Right renal cortex interstitium (tissue), 3 donors: ENCODE measurements at regions not wholly inside any gene's neighbourhood (a gene's known extent, or its start where the extent isn't known, plus 50 kb on each side); places are given as distances from the start of the nearest gene placed in this dataset.

ENCODE experiments used
- DNase-seq, 3 donors: peaks; one replicate each; pipeline ENCODE4 v3.0.0-alpha.2; 2013; ENCODE audit warnings: low read depth in 3 of 3, low spot score in 2 of 3

- DNase-seq = no peak
Measured at GRCh38 chr4:125072269-125072668, 242.5 kb upstream of the FAT4 start.

GRCh38 chr4:125070861-125071260 is 243.9 kb upstream of the FAT4 start:
- no peak for DNase-seq

GRCh38 chr4:125062115-125063050 is 252.4 kb upstream of the FAT4 start:
- no peak for DNase-seq

- DNase-seq = no peak
Measured at GRCh38 chr4:125060376-125060775, 254.4 kb upstream of the FAT4 start.

- no peak for DNase-seq
Measured at GRCh38 chr4:125049711-125050110, 265.0 kb upstream of the FAT4 start.

GRCh38 chr4:125045311-125045710 is 269.4 kb upstream of the FAT4 start:
- DNase-seq = no peak

- DNase-seq = no peak
Measured at GRCh38 chr4:125044886-125045285, 269.9 kb upstream of the FAT4 start.

- no peak for DNase-seq
Measured at GRCh38 chr4:125043486-125043885, 271.3 kb upstream of the FAT4 start.

- DNase-seq = no peak
Measured at GRCh38 chr4:125042041-125042440, 272.7 kb upstream of the FAT4 start.

- DNase-seq = no peak
Measured at GRCh38 chr4:125041372-125041930, 273.3 kb upstream of the FAT4 start.

GRCh38 chr4:125039550-125039949 is 275.2 kb upstream of the FAT4 start:
- DNase-seq = no peak

- DNase-seq = no peak
Measured at GRCh38 chr4:125022855-125023501, 291.8 kb upstream of the FAT4 start.

- DNase-seq = no peak
Measured at GRCh38 chr4:125021189-125021588, 293.6 kb upstream of the FAT4 start.

GRCh38 chr4:125020089-125021034 is 294.4 kb upstream of the FAT4 start:
- no peak for DNase-seq

- peak in 2 of 3 donors; percentile 10 to 15 for DNase-seq
Measured at GRCh38 chr4:125016892-125017299, 297.9 kb upstream of the FAT4 start.

GRCh38 chr4:125013891-125014290 is 300.9 kb upstream of the FAT4 start:
- DNase-seq = no peak

- DNase-seq = no peak
Measured at GRCh38 chr4:125011646-125012045, 299.1 kb upstream of the ANKRD50 start.

- no peak for DNase-seq
Measured at GRCh38 chr4:125010796-125011503, 298.4 kb upstream of the ANKRD50 start.

- DNase-seq = no peak
Measured at GRCh38 chr4:125008676-125009075, 296.1 kb upstream of the ANKRD50 start.

- no peak for DNase-seq
Measured at GRCh38 chr4:125004676-125005075, 292.1 kb upstream of the ANKRD50 start.
